ENCODE measurements at regions not wholly inside any gene's neighbourhood (a gene's known extent, or its start where the extent isn't known, plus 50 kb on each side); places are given as distances from the start of the nearest gene placed in this dataset.
A peak's percentile ranks its signal among the peaks of the same experiment; 100 is the strongest.
"Not testable (repeated sequence)": the region's sequence is repeated elsewhere in the genome, so short reads cannot be mapped to it uniquely, and the experiment has no call there.

DNA sequence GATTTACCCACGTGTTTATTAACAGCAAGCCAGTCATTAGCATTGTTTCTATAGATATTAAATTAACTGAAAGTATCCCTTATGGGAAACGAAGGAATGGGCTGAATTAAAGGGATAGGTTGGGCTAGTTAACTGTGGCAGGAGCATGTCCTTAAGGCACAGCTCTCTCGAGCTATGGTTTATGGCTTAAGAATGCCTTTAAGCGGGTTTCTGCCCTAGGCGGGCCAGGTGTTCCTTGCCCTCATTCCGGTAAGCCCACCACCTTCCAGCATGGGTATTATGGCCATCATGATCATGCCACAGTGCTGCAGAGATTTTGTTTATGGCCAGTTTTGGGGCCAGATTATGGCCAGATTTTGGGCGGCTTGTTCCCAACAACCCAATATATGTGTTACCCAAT is 569.9 kb upstream of the MBL2 start:
- not testable (repeated sequence) for DNase-seq (ENCODE audit: low spot score)

DNA sequence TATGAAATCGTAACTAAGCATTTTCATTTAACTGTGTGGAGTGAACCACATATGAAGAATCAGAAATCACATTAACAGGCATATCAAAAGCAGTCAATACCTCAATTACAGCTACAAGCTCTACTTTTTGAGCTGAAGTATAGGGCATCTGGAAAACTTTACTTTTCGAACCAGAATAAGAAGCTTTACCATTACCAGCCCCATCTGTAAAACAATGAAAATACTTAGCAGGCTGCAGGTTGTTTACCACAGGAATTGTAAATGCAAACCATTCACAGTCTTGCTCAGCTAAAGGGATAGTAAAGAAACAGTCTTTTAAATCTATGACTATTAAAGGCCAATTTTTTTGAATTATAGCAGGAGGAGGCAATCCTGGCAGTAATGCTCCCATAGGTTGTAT is 565.6 kb upstream of the MBL2 start:
- not testable (repeated sequence) for DNase-seq (ENCODE audit: low spot score)

DNA sequence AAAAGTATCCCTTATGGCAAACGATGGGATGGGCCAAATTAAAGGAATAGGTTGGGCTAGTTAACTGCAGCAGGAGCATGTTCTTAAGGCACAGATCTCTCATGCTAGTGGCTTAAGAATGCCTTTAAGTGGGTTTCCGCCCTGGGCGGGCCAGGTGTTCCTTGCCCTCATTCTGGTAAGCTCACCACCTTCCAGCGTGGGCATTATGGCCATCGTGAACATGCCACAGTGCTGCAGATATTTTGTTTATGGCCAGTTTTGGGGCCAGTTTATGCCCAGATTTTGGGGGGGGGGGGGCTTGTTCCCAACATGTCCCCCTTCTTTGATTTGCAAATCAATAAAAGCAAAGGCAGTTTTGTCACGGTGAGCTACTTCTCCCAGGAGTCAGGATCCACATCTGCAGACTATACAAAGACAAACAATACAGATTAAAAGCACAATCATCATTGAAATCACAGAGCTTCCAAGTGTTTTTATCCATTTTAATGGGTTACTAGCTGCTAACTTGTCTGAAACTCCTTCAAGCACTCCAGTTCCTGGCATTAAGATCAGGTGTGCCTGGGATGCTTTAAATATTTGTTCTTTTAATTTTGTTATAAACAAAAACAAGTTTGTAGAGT is 563.3 kb upstream of the MBL2 start:
- DNase-seq (ENCODE audit: low spot score), result not testable (repeated sequence)

DNA sequence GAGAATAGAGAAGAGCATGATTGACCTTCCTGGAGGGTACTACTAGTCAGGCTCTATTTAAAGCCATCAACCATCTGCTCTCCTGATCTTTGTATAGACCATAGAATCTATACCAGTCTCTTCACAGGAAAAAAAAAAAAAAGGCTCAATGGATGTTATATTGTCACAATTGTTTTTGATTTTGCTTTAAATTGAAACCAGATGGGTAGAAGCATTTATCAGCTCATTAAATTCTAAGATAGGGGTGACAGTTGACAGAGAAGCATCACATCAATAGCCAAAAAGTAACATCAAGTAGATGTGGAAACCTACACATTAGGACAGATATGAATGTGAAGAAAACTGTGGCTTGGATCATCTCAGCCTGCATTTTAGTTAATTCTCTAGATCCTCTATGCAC is 558.9 kb upstream of the MBL2 start:
- DNase-seq (ENCODE audit: low spot score), result peak; percentile 32

DNA sequence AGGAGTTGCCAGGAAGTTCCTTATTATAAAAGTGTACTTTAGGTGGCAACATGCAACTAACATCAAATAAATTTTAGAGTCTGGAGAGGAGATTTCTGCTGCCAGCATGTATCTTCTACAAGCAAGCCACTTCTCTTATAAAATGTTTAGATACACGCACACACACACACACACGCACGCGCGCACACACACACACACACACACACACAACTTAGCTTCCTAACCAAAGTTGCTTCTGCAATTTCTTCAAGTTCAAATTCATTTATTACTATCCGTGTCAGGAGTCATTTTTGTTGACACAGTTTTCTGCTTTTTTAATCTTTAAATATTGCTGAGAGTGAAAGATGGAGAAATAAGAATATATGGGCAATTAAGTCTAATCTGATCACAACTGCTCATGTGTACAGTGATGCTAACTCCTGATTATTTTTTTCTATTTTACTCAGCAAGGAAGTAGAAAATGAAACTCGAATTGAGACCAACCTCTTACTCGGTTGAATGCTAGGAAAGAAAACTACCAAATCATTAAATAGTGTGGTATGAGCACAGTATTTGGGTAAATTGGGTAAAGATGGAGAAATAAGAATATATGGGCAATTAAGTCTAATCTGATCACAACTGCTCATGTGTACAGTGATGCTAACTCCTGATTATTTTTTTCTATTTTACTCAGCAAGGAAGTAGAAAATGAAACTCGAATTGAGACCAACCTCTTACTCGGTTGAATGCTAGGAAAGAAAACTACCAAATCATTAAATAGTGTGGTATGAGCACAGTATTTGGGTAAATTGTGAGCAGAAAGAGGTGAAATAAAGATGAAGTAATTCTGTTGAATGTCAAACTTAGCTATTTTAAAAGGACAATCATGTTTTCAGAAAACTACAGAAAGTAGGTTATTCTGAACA is 554.1 kb upstream of the MBL2 start:
- DNase-seq (ENCODE audit: low spot score), result not testable (repeated sequence)

DNA sequence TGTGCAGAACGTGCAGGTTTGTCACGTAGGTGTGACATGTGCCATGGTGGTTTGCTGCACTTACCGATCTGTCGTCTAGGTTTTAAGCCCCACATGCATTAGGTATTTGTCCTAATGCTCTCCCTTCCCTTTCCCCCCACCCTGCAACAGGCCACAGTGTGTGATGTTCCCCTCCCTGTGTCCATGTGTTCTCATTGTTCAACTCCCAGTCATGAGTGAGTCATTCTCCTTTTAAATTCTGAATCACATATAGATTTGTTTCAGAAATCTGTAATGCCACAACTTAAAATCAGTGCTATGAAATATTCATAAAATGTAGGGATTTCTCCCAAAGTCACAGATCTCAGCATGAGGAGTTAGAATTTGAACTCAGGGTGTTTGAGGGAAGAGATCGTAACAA is 552.5 kb upstream of the MBL2 start:
- DNase-seq (ENCODE audit: low spot score), result no peak

DNA sequence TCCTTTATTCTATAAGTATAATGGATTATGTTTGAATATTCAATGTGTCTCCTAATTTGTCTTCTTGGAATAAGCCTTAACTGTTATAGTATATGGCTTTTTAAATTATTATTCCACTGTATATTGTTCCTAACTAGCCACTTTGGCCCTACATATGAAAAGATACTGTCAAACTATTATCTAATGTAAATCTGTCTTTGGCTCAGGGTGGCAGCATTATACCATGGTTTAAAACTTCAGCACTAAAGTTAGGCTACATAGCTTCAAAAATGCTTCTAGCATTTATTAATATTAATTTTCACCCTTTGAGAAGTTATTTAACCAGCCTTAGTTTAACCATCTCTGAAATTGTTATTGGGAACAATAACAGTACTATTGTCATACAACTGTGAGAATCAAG is 543.1 kb upstream of the MBL2 start:
- DNase-seq (ENCODE audit: low spot score), result no peak

DNA sequence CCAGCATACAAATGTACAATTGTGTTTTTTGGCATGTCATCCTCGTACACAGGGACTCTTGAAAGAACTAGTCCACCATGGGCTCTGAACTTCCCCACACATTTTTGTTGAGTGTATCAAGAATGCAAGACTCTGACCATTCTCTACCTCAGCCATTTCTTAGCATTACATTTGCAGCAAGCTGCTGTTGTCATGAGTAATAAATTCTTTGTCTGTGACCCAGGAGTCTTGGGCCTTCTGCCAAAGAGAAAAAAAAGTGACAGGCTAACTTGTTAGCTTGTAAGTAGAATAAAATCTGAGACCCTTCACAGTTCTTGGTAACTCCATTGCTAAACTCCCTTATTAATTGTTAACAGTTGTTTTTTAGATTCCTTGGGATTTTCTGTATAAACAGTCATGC is 542.3 kb upstream of the MBL2 start:
- DNase-seq (ENCODE audit: low spot score), result no peak

DNA sequence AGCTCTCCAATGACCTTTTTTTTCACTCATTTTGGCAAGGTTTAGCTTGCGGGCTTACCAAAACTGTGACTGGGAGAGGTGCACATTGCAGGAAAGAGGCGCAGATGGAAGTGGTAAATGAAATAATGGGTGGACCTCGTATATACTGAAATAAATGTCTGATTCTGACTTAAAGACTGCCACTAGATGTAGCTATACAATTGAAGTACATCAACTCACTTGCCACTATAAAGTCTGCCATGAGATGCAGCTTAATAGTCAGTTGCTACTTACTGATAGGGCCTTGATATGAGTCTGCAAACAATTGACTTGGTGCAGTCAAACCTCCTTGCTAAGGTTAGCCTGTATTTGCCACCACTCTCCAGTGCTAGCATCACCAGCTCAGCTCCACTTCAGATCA is 525.9 kb upstream of the MBL2 start:
- DNase-seq (ENCODE audit: low spot score), result no peak

DNA sequence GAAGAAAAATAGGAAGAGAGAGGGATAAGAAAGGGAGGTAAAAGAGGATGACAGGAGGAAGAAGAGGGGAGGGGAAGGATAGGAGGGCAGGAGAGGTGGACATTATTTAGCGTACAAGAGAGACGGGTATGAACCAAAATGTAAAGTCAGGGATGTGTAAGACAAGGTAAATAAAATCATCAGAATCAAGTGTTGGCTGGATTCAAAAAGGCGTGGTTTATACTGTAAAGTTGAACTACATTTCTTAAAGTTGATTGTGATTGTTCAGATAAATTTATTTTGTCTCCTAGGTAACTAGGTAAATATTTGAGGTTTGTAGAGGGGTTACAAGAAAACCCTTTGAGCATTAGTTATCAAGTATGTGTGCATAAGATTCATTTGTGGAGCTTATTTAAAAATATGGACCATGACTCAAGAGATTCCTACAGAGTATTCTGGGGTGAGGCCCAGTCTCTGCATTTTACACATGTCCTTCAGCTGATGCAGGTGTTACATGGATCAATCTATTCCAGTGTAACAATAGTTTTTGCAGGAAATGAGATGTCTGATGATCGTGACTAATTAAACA is 512.1 kb upstream of the MBL2 start:
- DNase-seq (ENCODE audit: low spot score), result no peak

DNA sequence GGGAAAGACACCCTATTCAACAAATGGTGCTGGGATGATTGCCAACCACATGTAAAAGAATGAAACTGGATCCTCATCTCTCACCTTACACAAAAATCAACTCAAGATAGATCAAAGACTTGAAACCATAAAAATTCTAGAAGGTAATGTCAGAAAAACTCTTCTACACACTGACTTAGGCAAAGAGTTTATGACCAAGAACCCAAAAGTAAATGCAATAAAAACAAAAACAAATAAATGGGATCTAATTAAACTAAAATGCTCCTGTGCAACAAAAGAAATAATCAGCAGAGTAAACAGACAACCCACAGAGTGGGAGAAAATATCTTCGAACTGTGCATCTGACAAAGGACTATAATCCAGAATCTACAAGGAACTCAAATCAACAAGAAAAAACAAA is 504.2 kb upstream of the MBL2 start:
- no peak for DNase-seq (ENCODE audit: low spot score)

DNA sequence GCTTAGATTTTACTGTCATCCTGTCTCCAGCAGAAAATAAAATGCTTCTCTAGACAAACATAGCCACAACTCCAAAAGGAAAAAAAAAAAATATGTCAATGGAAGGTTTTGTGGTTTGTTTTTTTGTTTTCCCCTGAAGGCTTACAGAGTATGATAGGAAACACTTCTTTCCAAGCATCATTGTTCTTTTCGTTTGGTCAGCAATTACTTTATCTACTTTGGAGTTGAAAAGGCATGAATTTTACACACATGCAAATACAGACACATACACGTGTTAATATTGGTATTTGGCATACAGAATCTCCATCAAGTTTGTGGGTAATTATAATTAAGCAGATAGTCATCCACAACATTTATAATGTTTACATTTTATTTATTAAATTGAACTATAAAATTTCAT is 496.9 kb upstream of the MBL2 start:
- DNase-seq (ENCODE audit: low spot score), result no peak

DNA sequence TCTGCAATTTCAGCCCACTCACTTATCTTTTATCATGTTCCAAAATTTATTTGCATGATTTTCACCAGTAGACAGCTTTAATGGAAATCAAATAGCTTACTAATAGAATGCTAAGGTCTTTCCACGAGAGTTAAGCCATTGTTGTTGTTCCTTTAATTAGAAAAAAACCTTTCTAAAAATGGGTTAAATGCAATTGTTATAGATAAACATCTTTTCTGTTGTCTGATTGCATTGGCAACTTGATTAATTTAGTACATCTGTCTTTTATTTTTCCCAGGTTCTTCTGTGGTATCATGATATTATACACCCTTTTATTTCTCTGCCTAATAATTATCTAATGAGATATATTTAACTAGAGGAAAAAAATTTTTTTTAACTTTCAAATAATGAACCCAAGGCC is 487.6 kb upstream of the MBL2 start:
- DNase-seq (ENCODE audit: low spot score), result peak; percentile 2

DNA sequence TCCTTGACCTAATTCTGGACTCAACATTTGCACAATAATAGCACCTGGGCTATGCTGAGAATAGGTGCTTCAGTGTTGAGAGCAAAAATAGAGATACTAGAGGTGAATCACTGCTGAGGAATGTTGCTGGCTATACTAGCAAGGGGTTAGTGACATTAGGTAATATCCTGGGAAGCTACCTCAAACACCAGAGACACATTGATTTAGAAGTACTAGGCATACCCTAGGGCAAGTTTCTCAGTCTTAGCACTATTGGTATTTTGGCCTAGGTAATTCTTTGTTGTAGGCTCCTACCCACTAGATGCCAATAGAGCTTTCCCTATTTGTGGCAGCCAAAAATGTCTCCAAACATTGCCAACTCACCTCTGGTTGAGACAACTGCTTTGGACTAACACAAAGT is 484.0 kb upstream of the MBL2 start:
- DNase-seq (ENCODE audit: low spot score), result no peak

DNA sequence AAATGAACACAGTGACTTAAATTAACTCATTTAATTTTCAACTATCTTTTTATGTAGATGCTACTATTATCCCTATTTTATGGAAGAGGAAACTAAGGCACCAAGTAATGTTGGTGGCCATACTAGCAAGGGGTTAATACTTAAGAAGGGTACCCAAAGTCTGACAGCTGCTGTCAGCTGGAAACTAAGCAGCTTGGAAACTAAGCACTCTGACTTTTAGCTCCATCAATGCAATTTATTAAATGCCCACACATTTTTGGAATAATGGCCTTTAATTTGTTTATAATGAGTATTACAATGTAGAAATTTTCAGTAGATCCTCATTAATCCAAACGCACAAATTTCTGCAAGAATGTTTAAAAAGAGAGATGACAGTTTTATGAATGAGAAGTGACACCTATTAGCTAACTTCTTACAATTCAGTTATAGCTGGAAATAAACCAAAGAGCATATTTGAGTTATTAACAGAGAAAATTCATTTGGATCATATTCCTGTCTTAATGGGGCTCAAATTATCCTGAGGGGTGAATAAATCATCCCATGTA is 483.1 kb upstream of the MBL2 start:
- no peak for DNase-seq (ENCODE audit: low spot score)

DNA sequence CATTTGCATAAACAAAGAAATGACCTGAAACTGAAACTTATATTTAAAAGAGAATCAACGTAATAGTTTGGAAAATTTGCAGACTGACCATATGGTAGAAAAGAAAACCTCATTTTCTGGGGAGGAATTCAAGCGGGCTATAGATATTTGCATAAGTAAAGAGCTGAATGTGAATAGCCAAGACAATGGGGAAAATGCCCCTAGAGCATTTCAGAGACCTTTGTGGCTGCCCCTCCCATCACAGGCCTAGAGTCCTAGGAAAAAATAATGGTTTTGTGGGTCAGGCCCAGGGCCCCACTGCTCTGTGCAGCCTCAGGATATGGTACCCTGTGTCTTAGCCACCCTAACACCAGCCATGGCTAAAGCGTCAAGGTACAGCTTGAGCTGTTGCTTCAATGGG is 480.6 kb upstream of the MBL2 start:
- DNase-seq (ENCODE audit: low spot score), result no peak

DNA sequence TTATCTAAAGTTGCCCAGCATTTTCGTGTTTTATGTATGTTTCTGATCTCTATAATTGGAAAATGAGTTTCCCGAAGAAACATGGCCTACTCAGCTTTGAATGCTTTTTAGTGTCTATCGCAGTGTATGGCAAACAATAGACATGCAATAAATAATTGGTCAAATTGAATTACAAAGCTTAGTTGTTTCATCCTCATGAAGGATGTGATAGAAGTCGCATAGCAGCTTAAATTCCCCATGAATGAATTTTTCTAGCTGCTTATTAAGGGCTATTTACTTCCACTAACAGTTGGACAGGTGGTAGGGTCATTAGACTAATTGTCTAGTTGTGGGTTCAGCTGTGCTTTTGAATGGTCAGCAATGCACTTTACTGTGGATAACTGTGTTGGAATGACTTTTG is 467.3 kb upstream of the MBL2 start:
- DNase-seq (ENCODE audit: low spot score), result no peak

DNA sequence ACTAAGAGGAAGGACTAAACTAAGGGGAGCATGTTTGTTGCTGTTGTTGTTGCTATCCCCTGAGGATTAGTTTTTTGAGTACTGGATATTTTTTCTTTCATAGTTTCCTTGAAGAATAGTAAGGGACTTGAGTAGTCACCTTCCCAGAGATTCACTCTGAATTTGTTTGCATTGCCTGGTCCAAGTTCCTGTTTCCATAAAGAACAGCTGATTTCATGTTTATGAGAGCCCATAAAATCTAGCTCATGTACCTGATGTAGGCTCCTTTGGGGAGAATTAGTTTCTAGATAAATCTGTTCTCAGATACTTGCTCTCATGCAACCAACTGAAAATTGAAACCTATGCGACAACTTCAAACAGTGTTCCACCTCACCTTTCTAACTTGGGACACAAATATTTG is 464.4 kb upstream of the MBL2 start:
- DNase-seq (ENCODE audit: low spot score), result no peak

DNA sequence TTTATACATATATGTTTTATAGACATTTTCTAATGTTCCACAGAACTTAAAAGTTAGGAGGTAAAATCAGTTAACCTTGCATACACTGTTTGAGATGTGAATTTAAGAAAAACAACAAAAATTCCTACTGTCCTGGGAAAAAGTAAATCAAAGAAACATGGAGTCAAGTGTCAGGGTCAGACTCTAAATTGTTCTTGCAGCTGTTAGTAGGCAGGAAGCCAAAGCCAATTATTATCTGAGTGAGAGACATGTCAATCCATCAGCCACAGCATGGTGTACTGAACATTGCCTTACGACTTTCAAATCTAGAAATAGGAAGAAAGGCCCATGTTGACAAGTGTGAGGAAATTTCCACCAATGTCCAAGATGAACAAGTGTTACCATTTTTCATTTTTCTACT is 461.2 kb upstream of the MBL2 start:
- no peak for DNase-seq (ENCODE audit: low spot score)

DNA sequence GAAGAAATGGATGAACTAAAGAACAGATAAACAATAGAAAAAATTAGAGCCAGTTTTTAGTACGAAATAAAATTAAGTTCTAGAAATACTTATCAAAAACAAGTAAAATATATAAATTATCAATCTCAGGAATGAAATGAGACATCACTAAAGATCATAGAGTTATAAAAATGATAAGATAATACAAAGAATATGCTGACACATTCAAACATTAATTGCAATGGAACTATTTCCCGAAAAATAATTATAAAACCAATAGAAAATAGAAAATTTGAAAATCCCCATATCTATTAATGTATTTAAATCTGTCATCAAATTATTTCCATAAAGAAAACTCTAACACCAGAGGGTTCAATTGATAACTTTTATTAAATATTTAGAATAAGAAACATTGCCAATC is 458.1 kb upstream of the MBL2 start:
- DNase-seq (ENCODE audit: low spot score), result no peak

DNA sequence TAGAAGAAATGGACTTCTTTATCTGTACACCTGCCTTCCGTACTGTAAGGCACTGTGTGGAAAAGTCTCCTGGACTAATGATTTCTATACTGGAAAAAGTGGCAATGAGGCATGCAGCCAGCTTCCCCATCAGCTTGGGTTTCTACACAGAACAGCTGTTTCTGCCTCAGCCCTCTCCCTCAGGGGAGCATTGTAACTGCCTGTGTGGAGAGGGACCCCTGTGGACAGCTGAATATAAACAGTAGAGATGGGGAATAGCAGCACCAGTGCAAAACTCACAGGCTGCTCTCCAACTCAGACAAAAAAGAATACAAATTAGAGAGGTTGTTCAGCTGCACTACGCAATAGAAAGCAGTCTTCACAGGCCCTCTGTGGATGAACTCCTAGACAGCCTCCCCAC is 451.3 kb upstream of the MBL2 start:
- no peak for DNase-seq (ENCODE audit: low spot score)

DNA sequence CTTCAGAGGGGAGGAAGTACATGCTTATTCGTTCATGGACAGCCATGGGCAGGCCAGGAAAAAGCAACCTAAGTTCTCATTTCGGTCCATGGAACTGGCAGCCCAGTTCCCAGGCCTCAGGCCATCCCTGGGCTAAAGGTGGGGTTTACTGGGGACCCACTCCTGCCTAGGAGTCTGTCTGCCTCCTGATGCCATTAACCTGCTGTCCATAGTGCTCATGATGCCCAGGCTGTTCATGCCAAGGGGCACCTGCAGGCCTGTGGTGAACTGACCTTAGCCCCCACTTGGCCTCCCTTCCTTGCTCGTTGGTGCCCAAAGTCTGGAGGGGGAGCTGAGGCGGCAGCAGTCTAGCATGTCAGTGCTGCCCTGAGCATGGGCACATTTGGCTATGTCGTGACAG is 450.2 kb upstream of the MBL2 start:
- DNase-seq (ENCODE audit: low spot score), result no peak

Measured in SK-N-DZ (cell line).